A549 (cell line): ENCODE measurements at regions not wholly inside any gene's neighbourhood (a gene's known extent, or its start where the extent isn't known, plus 50 kb on each side); places are given as distances from the start of the nearest gene placed in this dataset.
A peak's percentile ranks its signal among the peaks of the same experiment; 100 is the strongest.

Experiments
- ATAC-seq, 2 experiments: fragments of 200-7000 bp in 1 of 2; fragments of >200 bp in 1 of 2; cut with Nextera tagmentation in 1 of 2; cut with Tn5 transposase in 1 of 2; 3 replicates each; pipeline versions ENCODE4 v1.8.0 to v1.9.1; 2018 to 2020; ENCODE audit warnings: mild to moderate bottlenecking in 1 of 2, moderate library complexity in 1 of 2
- CTCF ChIA-PET: fragments of 300-600 bp; sonication (Branson Sonifier 250); formaldehyde crosslinking; extraction: SDS; loops from one replicate; lab custom pipeline; 2021; ENCODE audit warnings: antibody characterized with exemption, inconsistent platforms; lab: Yijun Ruan, JAX
- POLR2A ChIA-PET: fragments of 350-600 bp; formaldehyde crosslinking; extraction: SDS; loops from one replicate; lab custom pipeline; 2021; ENCODE audit warnings: antibody characterized with exemption, inconsistent platforms; lab: Yijun Ruan, JAX
- DNase-seq, 2 experiments: peaks; one replicate each; pipeline versions ENCODE4 v3.0.0 to v3.0.0-alpha.2; 2011 to 2016; ENCODE audit warnings: low read depth in 1 of 2, low spot score in 1 of 2
- FAIRE-seq: peaks from 2 replicates; lab custom pipeline; 2011; peaks lifted over from hg19 to GRCh38; lab: Jason Lieb, UNC
- H3K27ac ChIP-seq, 2 experiments: fragments of >200 bp; sonication (Bioruptor Twin); formaldehyde crosslinking; 3 replicates each; pipeline ENCODE4 v1.5.1; 2016 to 2017
- H3K4me1 ChIP-seq: fragments of >200 bp; sonication (Bioruptor Twin); formaldehyde crosslinking; 3 replicates; pipeline ENCODE4 v1.6.1; 2016
- H3K4me2 ChIP-seq: fragments of >200 bp; sonication (Bioruptor Twin); formaldehyde crosslinking; 3 replicates; pipeline ENCODE4 v1.6.1; 2016
- H3K4me3 ChIP-seq: fragments of >200 bp; sonication (Bioruptor Twin); formaldehyde crosslinking; 3 replicates; pipeline ENCODE4 v1.5.1; 2016
- H3K9me3 ChIP-seq: fragments of >200 bp; sonication (Bioruptor Twin); formaldehyde crosslinking; 3 replicates; pipeline ENCODE4 v1.6.1; 2016
- ATOH8 ChIP-seq: fragments of 250-450 bp; sonication (Bioruptor Pico); IDR thresholded peaks from 2 replicates; pipeline ENCODE4 v1.5.0; 2020; ENCODE audit warnings: low read depth, mild to moderate bottlenecking, moderate library complexity
- BCL3 ChIP-seq: fragments of >200 bp; sonication (Bioruptor Twin); formaldehyde crosslinking; IDR thresholded peaks from 3 replicates; pipeline ENCODE4 v1.6.1; 2016
- CHD4 ChIP-seq: fragments of 200-600 bp; sonication (generic); IDR thresholded peaks from 2 replicates; pipeline ENCODE4 v1.6.1; 2016; ENCODE audit warnings: antibody characterized with exemption, mild to moderate bottlenecking, borderline replicate concordance
- EHF ChIP-seq: fragments of 250-450 bp; sonication (Bioruptor Pico); IDR thresholded peaks from 2 replicates; pipeline ENCODE4 v1.5.0; 2020; ENCODE audit warnings: mild to moderate bottlenecking
- ESRRA ChIP-seq: fragments of 150-350 bp; IDR thresholded peaks from 2 replicates; pipeline ENCODE4 v1.6.1; 2014; ENCODE audit warnings: mild to moderate bottlenecking, low read length, borderline replicate concordance
- FOSB ChIP-seq: fragments of 250-450 bp; sonication (Bioruptor Pico); IDR thresholded peaks from 2 replicates; pipeline ENCODE4 v1.5.0; 2020; ENCODE audit warnings: mild to moderate bottlenecking, moderate library complexity
- FOSL2 ChIP-seq, 2 experiments: fragments of 450-650 bp in 1 of 2; fragments of >200 bp in 1 of 2; sonication (Bioruptor Twin) in 1 of 2; formaldehyde crosslinking; IDR thresholded peaks; 2 replicates each; pipeline versions ENCODE4 v1.5.0 to v1.6.1; 2016 to 2020; ENCODE audit warnings: mild to moderate bottlenecking in 1 of 2, moderate library complexity in 1 of 2
- GATA3 ChIP-seq: IDR thresholded peaks from 2 replicates; pipeline ENCODE4 v1.6.1; 2012; ENCODE audit warnings: borderline replicate concordance
- HEYL ChIP-seq: fragments of 250-450 bp; sonication (Bioruptor Pico); IDR thresholded peaks from 2 replicates; pipeline ENCODE4 v1.8.0; 2021; ENCODE audit warnings: mild to moderate bottlenecking, moderate library complexity
- HMGXB4 ChIP-seq: fragments of 250-450 bp; sonication (Bioruptor Pico); IDR thresholded peaks from 2 replicates; pipeline ENCODE4 v1.5.0; 2021; ENCODE audit warnings: mild to moderate bottlenecking, moderate library complexity, borderline replicate concordance
- HOXB13 ChIP-seq: fragments of 250-450 bp; sonication (Bioruptor Pico); IDR thresholded peaks from 2 replicates; pipeline ENCODE4 v1.5.0; 2020; ENCODE audit warnings: low read depth, mild to moderate bottlenecking, moderate library complexity
- MAFK ChIP-seq: fragments of 450-650 bp; IDR thresholded peaks from 2 replicates; pipeline ENCODE4 v1.6.1; 2014; ENCODE audit not compliant: partially characterized antibody
- NR3C1 ChIP-seq: fragments of >200 bp; sonication (Bioruptor Twin); formaldehyde crosslinking; IDR thresholded peaks from 3 replicates; pipeline ENCODE4 v1.6.1; 2017
- PHF8 ChIP-seq: fragments of 200-600 bp; sonication (generic); IDR thresholded peaks from 2 replicates; pipeline ENCODE4 v1.6.1; 2016; ENCODE audit warnings: low read depth, mild to moderate bottlenecking, antibody characterized with exemption, moderate library complexity, borderline replicate concordance
- POLR2AphosphoS2 ChIP-seq: conservative IDR thresholded peaks from 2 replicates; pipeline ENCODE4 v1.6.1; 2012; ENCODE audit warnings: low read length, improper control_type of control experiment, inconsistent platforms
- RNF2 ChIP-seq: fragments of 200-600 bp; sonication (generic); IDR thresholded peaks from 2 replicates; pipeline ENCODE4 v1.6.1; 2016; ENCODE audit warnings: low read depth, mild to moderate bottlenecking, antibody characterized with exemption, moderate library complexity, borderline replicate concordance
- TFCP2L1 ChIP-seq: fragments of 250-450 bp; sonication (Bioruptor Pico); IDR thresholded peaks from 2 replicates; pipeline ENCODE4 v1.5.0; 2021; ENCODE audit warnings: mild to moderate bottlenecking
- TP53 ChIP-seq: fragments of 250-450 bp; sonication (Bioruptor Pico); IDR thresholded peaks from 2 replicates; pipeline ENCODE4 v1.5.0; 2021; ENCODE audit warnings: mild to moderate bottlenecking, moderate library complexity
- ZFP36 ChIP-seq: fragments of 450-650 bp; IDR thresholded peaks from 2 replicates; pipeline ENCODE4 v1.6.1; 2014; ENCODE audit warnings: borderline replicate concordance; ENCODE audit not compliant: partially characterized antibody
- ZSCAN20 ChIP-seq: fragments of 250-450 bp; sonication (Bioruptor Pico); IDR thresholded peaks from 2 replicates; pipeline ENCODE4 v1.8.0; 2022; ENCODE audit warnings: mild to moderate bottlenecking, moderate library complexity
- WGBS: methylation state at CpG from one replicate; pipeline ENCODE4 v1.1.6; 2017; ENCODE audit errors: missing lambda C conversion rate; 5-methylcytosine and 5-hydroxymethylcytosine counted together
- TF ChIP-seq, protein P1 (sequence below): fragments of 200-600 bp; sonication (generic); IDR thresholded peaks from 2 replicates; pipeline ENCODE4 v1.6.1; 2016; ENCODE audit warnings: antibody characterized with exemption, mild to moderate bottlenecking, moderate library complexity
- TF ChIP-seq, protein P2 (sequence below): fragments of 150-350 bp; IDR thresholded peaks from 2 replicates; pipeline ENCODE4 v1.6.1; 2014; ENCODE audit warnings: low read depth, mild to moderate bottlenecking, low read length

DNA sequence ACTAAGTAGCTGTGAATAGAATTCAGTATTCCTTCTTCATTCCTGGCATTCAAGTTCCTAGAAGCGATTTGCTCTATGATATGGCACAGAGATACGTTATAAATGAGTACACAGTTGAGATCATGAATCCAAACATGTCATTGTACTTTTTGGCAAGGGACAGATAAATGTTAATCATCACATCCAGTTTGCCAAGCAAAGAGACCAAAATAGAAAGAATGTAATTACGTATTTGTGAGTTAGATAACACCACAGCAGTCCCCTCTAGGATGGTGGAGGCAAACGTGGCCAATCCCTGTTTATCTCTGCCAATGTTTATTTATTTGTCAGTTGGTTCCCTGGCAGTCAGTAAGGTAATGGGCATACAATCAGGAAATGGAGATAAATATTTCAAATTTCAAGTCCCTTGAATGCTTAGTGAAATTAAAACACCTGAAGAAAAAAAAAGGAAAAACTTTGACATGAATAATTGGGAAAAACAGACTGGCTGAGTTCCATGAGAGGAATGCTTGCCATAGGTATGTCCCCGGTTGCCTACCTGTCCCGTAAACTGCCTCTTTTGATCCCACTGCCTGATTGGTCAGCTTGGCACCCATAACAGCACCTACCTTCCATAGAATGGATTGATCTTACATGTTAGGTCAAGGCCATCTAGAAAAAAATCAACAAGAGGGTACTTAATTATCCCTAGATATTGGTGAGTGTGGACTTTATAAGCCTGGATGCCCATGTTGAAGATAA lies 451.1 kb upstream of the NETO1 start:
- DNase-seq (peak in 1 of 2 experiments; percentile 72), ATAC-seq (peak; percentile 47 to 84; a peak in 4 of 6 replicates), FAIRE-seq (no peak)
- Histone ChIP-seq H3K4me2 (peak overlapping the region; percentile 65), H3K4me1 (peaks cover 21% of the 10 kb centered on the region; the same call in 2 of the 3 replicates), H3K27ac (peak overlapping the region; percentile 31 to 36; a peak in 3 of 6 replicates), H3K9me3 (no peaks in the 10 kb centered on the region), H3K4me3 (no peak overlapping the region)
- ChIA-PET CTCF (no interaction called here), POLR2A (no interaction called here)
- WGBS = 17% methylated on average over 6 of the region's 6 CpGs
- no peak for TF ChIP-seq PHF8
- no peak for TF ChIP-seq ZFP36
- TF ChIP-seq EHF (CRISPR knock-in tag) = no peak
- peak; percentile 46; the same call in 1 of the 2 replicates for TF ChIP-seq GATA3
- no peak for TF ChIP-seq FOSL2 (IDR thresholded peaks at IDR 0.05)
- peak; percentile 21; the same call in 1 of the 2 replicates for TF ChIP-seq FOSL2 (CRISPR knock-in tag; IDR thresholded peaks at IDR 0.05)
- no peak for TF ChIP-seq TFCP2L1

- POLR2A ChIA-PET = no interaction called here
- Histone ChIP-seq H3K27ac (no peak overlapping the region), H3K4me3 (no peak overlapping the region), H3K4me2 (peak overlapping the region; percentile 26), H3K4me1 (peaks cover 18% of the 10 kb centered on the region; the same call in 2 of the 3 replicates), H3K9me3 (no peaks in the 10 kb centered on the region)
- CTCF ChIA-PET = no interaction called here
- FAIRE-seq (no peak), ATAC-seq (no peak), DNase-seq (no peak)
- WGBS = 26% methylated on average over 1 of the region's 1 CpG
- TF ChIP-seq ZSCAN20 (CRISPR knock-in tag) = no peak
- TF ChIP-seq MAFK = no peak
- TF ChIP-seq, protein P1, sequence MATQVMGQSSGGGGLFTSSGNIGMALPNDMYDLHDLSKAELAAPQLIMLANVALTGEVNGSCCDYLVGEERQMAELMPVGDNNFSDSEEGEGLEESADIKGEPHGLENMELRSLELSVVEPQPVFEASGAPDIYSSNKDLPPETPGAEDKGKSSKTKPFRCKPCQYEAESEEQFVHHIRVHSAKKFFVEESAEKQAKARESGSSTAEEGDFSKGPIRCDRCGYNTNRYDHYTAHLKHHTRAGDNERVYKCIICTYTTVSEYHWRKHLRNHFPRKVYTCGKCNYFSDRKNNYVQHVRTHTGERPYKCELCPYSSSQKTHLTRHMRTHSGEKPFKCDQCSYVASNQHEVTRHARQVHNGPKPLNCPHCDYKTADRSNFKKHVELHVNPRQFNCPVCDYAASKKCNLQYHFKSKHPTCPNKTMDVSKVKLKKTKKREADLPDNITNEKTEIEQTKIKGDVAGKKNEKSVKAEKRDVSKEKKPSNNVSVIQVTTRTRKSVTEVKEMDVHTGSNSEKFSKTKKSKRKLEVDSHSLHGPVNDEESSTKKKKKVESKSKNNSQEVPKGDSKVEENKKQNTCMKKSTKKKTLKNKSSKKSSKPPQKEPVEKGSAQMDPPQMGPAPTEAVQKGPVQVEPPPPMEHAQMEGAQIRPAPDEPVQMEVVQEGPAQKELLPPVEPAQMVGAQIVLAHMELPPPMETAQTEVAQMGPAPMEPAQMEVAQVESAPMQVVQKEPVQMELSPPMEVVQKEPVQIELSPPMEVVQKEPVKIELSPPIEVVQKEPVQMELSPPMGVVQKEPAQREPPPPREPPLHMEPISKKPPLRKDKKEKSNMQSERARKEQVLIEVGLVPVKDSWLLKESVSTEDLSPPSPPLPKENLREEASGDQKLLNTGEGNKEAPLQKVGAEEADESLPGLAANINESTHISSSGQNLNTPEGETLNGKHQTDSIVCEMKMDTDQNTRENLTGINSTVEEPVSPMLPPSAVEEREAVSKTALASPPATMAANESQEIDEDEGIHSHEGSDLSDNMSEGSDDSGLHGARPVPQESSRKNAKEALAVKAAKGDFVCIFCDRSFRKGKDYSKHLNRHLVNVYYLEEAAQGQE = no peak
- no peak for TF ChIP-seq HMGXB4 (CRISPR knock-in tag)
- TF ChIP-seq NR3C1 = no peak
- no peak for TF ChIP-seq ESRRA
- no peak for TF ChIP-seq RNF2
- TF ChIP-seq FOSB (CRISPR knock-in tag) = no peak
- no peak for TF ChIP-seq POLR2AphosphoS2
- no peak for TF ChIP-seq TP53 (CRISPR knock-in tag)
- no peak for TF ChIP-seq FOSL2 (IDR thresholded peaks at IDR 0.05)
- TF ChIP-seq FOSL2 (CRISPR knock-in tag; IDR thresholded peaks at IDR 0.05) = no peak
- TF ChIP-seq, protein P2, sequence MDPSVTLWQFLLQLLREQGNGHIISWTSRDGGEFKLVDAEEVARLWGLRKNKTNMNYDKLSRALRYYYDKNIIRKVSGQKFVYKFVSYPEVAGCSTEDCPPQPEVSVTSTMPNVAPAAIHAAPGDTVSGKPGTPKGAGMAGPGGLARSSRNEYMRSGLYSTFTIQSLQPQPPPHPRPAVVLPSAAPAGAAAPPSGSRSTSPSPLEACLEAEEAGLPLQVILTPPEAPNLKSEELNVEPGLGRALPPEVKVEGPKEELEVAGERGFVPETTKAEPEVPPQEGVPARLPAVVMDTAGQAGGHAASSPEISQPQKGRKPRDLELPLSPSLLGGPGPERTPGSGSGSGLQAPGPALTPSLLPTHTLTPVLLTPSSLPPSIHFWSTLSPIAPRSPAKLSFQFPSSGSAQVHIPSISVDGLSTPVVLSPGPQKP = no peak
- TF ChIP-seq CHD4 = no peak
- no peak for TF ChIP-seq HEYL
- TF ChIP-seq BCL3 = no peak
- TF ChIP-seq ATOH8 (CRISPR knock-in tag) = no peak
- no peak for TF ChIP-seq HOXB13
Measured at GRCh38 chr18:73316513-73316912, 448.7 kb upstream of the NETO1 start.
